ENCODE measurements at regions not wholly inside any gene's neighbourhood (a gene's known extent, or its start where the extent isn't known, plus 50 kb on each side); places are given as distances from the start of the nearest gene placed in this dataset.

- H3K9me3 ChIP-seq (ENCODE audit: insufficient read depth, low read depth, low read length) = no peaks in the 10 kb centered on the region
- H3K27ac ChIP-seq (ENCODE audit: low read length) = no peak overlapping the region
- H3K4me3 ChIP-seq (ENCODE audit: low read length) = no peak overlapping the region
- H3K27me3 ChIP-seq (ENCODE audit: insufficient read depth, low read length) = no peaks in the 10 kb centered on the region
- H3K4me1 ChIP-seq (ENCODE audit: insufficient read depth, low read length) = peaks cover 35% of the 10 kb centered on the region
- no peak overlapping the region for H3K9ac ChIP-seq (ENCODE audit: low read depth, low read length)
- no peaks in the 10 kb centered on the region for H3K36me3 ChIP-seq (ENCODE audit: insufficient read depth, low read depth, low read length)
Measured at GRCh38 chr2:147647816-147648215, 197.0 kb upstream of the ACVR2A start.

- Histone ChIP-seq H3K9ac (ENCODE audit: low read depth, low read length) (peak overlapping the region; percentile 5; the same call in 1 of the 2 replicates), H3K4me1 (ENCODE audit: insufficient read depth, low read length) (peaks cover 35% of the 10 kb centered on the region), H3K27me3 (ENCODE audit: insufficient read depth, low read length) (no peaks in the 10 kb centered on the region), H3K9me3 (ENCODE audit: insufficient read depth, low read depth, low read length) (no peaks in the 10 kb centered on the region), H3K36me3 (ENCODE audit: insufficient read depth, low read depth, low read length) (no peaks in the 10 kb centered on the region), H3K4me3 (ENCODE audit: low read length) (peak overlapping the region; percentile 27; the same call in 1 of the 2 replicates), H3K27ac (ENCODE audit: low read length) (peak overlapping the region; percentile 48)
Measured at GRCh38 chr2:147646818-147647468, 197.9 kb upstream of the ACVR2A start.

- Histone ChIP-seq H3K4me3 (ENCODE audit: low read length) (no peak overlapping the region), H3K27me3 (ENCODE audit: insufficient read depth, low read length) (no peaks in the 10 kb centered on the region), H3K9me3 (ENCODE audit: insufficient read depth, low read depth, low read length) (no peaks in the 10 kb centered on the region), H3K4me1 (ENCODE audit: insufficient read depth, low read length) (peaks cover 35% of the 10 kb centered on the region), H3K27ac (ENCODE audit: low read length) (no peak overlapping the region), H3K36me3 (ENCODE audit: insufficient read depth, low read depth, low read length) (no peaks in the 10 kb centered on the region), H3K9ac (ENCODE audit: low read depth, low read length) (no peak overlapping the region)
Measured at GRCh38 chr2:147644491-147644890, 200.3 kb upstream of the ACVR2A start.

- H3K27me3 ChIP-seq (ENCODE audit: insufficient read depth, low read length) = no peaks in the 10 kb centered on the region
- H3K27ac ChIP-seq (ENCODE audit: low read length) = no peak overlapping the region
- H3K9me3 ChIP-seq (ENCODE audit: insufficient read depth, low read depth, low read length) = no peaks in the 10 kb centered on the region
- peaks cover 28% of the 10 kb centered on the region for H3K4me1 ChIP-seq (ENCODE audit: insufficient read depth, low read length)
- H3K4me3 ChIP-seq (ENCODE audit: low read length) = no peak overlapping the region
- H3K9ac ChIP-seq (ENCODE audit: low read depth, low read length) = no peak overlapping the region
- no peaks in the 10 kb centered on the region for H3K36me3 ChIP-seq (ENCODE audit: insufficient read depth, low read depth, low read length)
Measured at GRCh38 chr2:147642765-147643164, 202.1 kb upstream of the ACVR2A start.

GRCh38 chr2:147641651-147642050 lies 203.2 kb upstream of the ACVR2A start:
- no peaks in the 10 kb centered on the region for H3K27me3 ChIP-seq (ENCODE audit: insufficient read depth, low read length)
- no peak overlapping the region for H3K27ac ChIP-seq (ENCODE audit: low read length)
- no peak overlapping the region for H3K9ac ChIP-seq (ENCODE audit: low read depth, low read length)
- H3K4me1 ChIP-seq (ENCODE audit: insufficient read depth, low read length) = peaks cover 17% of the 10 kb centered on the region
- H3K9me3 ChIP-seq (ENCODE audit: insufficient read depth, low read depth, low read length) = no peaks in the 10 kb centered on the region
- no peaks in the 10 kb centered on the region for H3K36me3 ChIP-seq (ENCODE audit: insufficient read depth, low read depth, low read length)
- H3K4me3 ChIP-seq (ENCODE audit: low read length) = no peak overlapping the region

- Histone ChIP-seq H3K9ac (ENCODE audit: low read depth, low read length) (no peak overlapping the region), H3K27ac (ENCODE audit: low read length) (no peak overlapping the region), H3K4me1 (ENCODE audit: insufficient read depth, low read length) (peaks cover 8% of the 10 kb centered on the region; the same call in 1 of the 2 replicates), H3K9me3 (ENCODE audit: insufficient read depth, low read depth, low read length) (no peaks in the 10 kb centered on the region), H3K4me3 (ENCODE audit: low read length) (no peak overlapping the region), H3K27me3 (ENCODE audit: insufficient read depth, low read length) (no peaks in the 10 kb centered on the region), H3K36me3 (ENCODE audit: insufficient read depth, low read depth, low read length) (no peaks in the 10 kb centered on the region)
Measured at GRCh38 chr2:147639891-147640290, 204.9 kb upstream of the ACVR2A start.

- Histone ChIP-seq H3K9ac (ENCODE audit: low read depth, low read length) (no peak overlapping the region), H3K4me3 (ENCODE audit: low read length) (no peak overlapping the region), H3K36me3 (ENCODE audit: insufficient read depth, low read depth, low read length) (no peaks in the 10 kb centered on the region), H3K27me3 (ENCODE audit: insufficient read depth, low read length) (no peaks in the 10 kb centered on the region), H3K4me1 (ENCODE audit: insufficient read depth, low read length) (peaks cover 4% of the 10 kb centered on the region; the same call in 1 of the 2 replicates), H3K9me3 (ENCODE audit: insufficient read depth, low read depth, low read length) (no peaks in the 10 kb centered on the region), H3K27ac (ENCODE audit: low read length) (no peak overlapping the region)
Measured at GRCh38 chr2:147639386-147639785, 205.4 kb upstream of the ACVR2A start.

GRCh38 chr2:147636886-147637285 lies 207.9 kb upstream of the ACVR2A start:
- Histone ChIP-seq H3K9me3 (ENCODE audit: insufficient read depth, low read depth, low read length) (no peaks in the 10 kb centered on the region), H3K4me1 (ENCODE audit: insufficient read depth, low read length) (no peaks in the 10 kb centered on the region), H3K27ac (ENCODE audit: low read length) (no peak overlapping the region), H3K4me3 (ENCODE audit: low read length) (no peak overlapping the region), H3K27me3 (ENCODE audit: insufficient read depth, low read length) (no peaks in the 10 kb centered on the region), H3K9ac (ENCODE audit: low read depth, low read length) (no peak overlapping the region), H3K36me3 (ENCODE audit: insufficient read depth, low read depth, low read length) (no peaks in the 10 kb centered on the region)

- Histone ChIP-seq H3K27me3 (ENCODE audit: insufficient read depth, low read length) (no peaks in the 10 kb centered on the region), H3K9ac (ENCODE audit: low read depth, low read length) (no peak overlapping the region), H3K4me3 (ENCODE audit: low read length) (no peak overlapping the region), H3K4me1 (ENCODE audit: insufficient read depth, low read length) (no peaks in the 10 kb centered on the region), H3K9me3 (ENCODE audit: insufficient read depth, low read depth, low read length) (no peaks in the 10 kb centered on the region), H3K36me3 (ENCODE audit: insufficient read depth, low read depth, low read length) (no peaks in the 10 kb centered on the region), H3K27ac (ENCODE audit: low read length) (no peak overlapping the region)
Measured at GRCh38 chr2:147636238-147636882, 208.5 kb upstream of the ACVR2A start.

GRCh38 chr2:147634826-147635225 lies 210.0 kb upstream of the ACVR2A start:
- Histone ChIP-seq H3K36me3 (ENCODE audit: insufficient read depth, low read depth, low read length) (no peaks in the 10 kb centered on the region), H3K27ac (ENCODE audit: low read length) (no peak overlapping the region), H3K27me3 (ENCODE audit: insufficient read depth, low read length) (no peaks in the 10 kb centered on the region), H3K4me1 (ENCODE audit: insufficient read depth, low read length) (no peaks in the 10 kb centered on the region), H3K9ac (ENCODE audit: low read depth, low read length) (no peak overlapping the region), H3K9me3 (ENCODE audit: insufficient read depth, low read depth, low read length) (no peaks in the 10 kb centered on the region), H3K4me3 (ENCODE audit: low read length) (no peak overlapping the region)

GRCh38 chr2:147632198-147632597 lies 212.6 kb upstream of the ACVR2A start:
- Histone ChIP-seq H3K9ac (ENCODE audit: low read depth, low read length) (no peak overlapping the region), H3K4me3 (ENCODE audit: low read length) (no peak overlapping the region), H3K27ac (ENCODE audit: low read length) (no peak overlapping the region), H3K36me3 (ENCODE audit: insufficient read depth, low read depth, low read length) (no peaks in the 10 kb centered on the region), H3K4me1 (ENCODE audit: insufficient read depth, low read length) (no peaks in the 10 kb centered on the region), H3K27me3 (ENCODE audit: insufficient read depth, low read length) (no peaks in the 10 kb centered on the region), H3K9me3 (ENCODE audit: insufficient read depth, low read depth, low read length) (no peaks in the 10 kb centered on the region)

GRCh38 chr2:147631294-147631693 lies 213.5 kb upstream of the ACVR2A start:
- H3K27ac ChIP-seq (ENCODE audit: low read length) = no peak overlapping the region

More at GRCh38 chr2:147631294-147631693, 213.5 kb upstream of the ACVR2A start:
- H3K27me3 ChIP-seq (ENCODE audit: insufficient read depth, low read length) = no peaks in the 10 kb centered on the region
- H3K9ac ChIP-seq (ENCODE audit: low read depth, low read length) = no peak overlapping the region
- H3K4me1 ChIP-seq (ENCODE audit: insufficient read depth, low read length) = no peaks in the 10 kb centered on the region
- no peak overlapping the region for H3K4me3 ChIP-seq (ENCODE audit: low read length)
- H3K9me3 ChIP-seq (ENCODE audit: insufficient read depth, low read depth, low read length) = no peaks in the 10 kb centered on the region
- no peaks in the 10 kb centered on the region for H3K36me3 ChIP-seq (ENCODE audit: insufficient read depth, low read depth, low read length)
